22Rv1 (cell line): ENCODE measurements at regions not wholly inside any gene's neighbourhood (a gene's known extent, or its start where the extent isn't known, plus 50 kb on each side); places are given as distances from the start of the nearest gene placed in this dataset.

Experiments used
- ZFX ChIP-seq: fragments of 450-650 bp; IDR thresholded peaks from 2 replicates; pipeline ENCODE4 v1.6.1; 2017; ENCODE audit warnings: antibody characterized with exemption, borderline replicate concordance
- TF ChIP-seq, protein P1 (sequence below): fragments of 450-650 bp; IDR thresholded peaks from 2 replicates; pipeline ENCODE4 v1.5.1; 2017; ENCODE audit warnings: mild to moderate bottlenecking

GRCh38 chr15:31463521-31464102 lies 137.0 kb downstream of the KLF13 start:
- TF ChIP-seq, protein P1, sequence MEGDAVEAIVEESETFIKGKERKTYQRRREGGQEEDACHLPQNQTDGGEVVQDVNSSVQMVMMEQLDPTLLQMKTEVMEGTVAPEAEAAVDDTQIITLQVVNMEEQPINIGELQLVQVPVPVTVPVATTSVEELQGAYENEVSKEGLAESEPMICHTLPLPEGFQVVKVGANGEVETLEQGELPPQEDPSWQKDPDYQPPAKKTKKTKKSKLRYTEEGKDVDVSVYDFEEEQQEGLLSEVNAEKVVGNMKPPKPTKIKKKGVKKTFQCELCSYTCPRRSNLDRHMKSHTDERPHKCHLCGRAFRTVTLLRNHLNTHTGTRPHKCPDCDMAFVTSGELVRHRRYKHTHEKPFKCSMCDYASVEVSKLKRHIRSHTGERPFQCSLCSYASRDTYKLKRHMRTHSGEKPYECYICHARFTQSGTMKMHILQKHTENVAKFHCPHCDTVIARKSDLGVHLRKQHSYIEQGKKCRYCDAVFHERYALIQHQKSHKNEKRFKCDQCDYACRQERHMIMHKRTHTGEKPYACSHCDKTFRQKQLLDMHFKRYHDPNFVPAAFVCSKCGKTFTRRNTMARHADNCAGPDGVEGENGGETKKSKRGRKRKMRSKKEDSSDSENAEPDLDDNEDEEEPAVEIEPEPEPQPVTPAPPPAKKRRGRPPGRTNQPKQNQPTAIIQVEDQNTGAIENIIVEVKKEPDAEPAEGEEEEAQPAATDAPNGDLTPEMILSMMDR: no peak
- no peak for TF ChIP-seq ZFX
